B cell (primary cell): ENCODE measurements at regions not wholly inside any gene's neighbourhood (a gene's known extent, or its start where the extent isn't known, plus 50 kb on each side); places are given as distances from the start of the nearest gene placed in this dataset.

Experiments
- ATAC-seq: fragments of 200-7000 bp; cut with Tn5 transposase; one replicate; pipeline ENCODE4 v1.10.0; 2021; ENCODE audit warnings: low read depth, mild to moderate bottlenecking, moderate number of reproducible peaks, moderate library complexity
- CTCF ChIA-PET: fragments of 350-600 bp; sonication (Branson Sonifier 250); formaldehyde crosslinking; loops from one replicate; lab custom pipeline; 2021; ENCODE audit warnings: antibody characterized with exemption, inconsistent platforms; lab: Charles Lee
- POLR2A ChIA-PET: fragments of 350-600 bp; sonication (Branson Sonifier 250); formaldehyde crosslinking; loops from one replicate; lab custom pipeline; 2021; ENCODE audit warnings: antibody characterized with exemption; lab: Charles Lee
- DNase-seq: peaks from one replicate; pipeline ENCODE4 v3.0.0; 2013
- H2AFZ ChIP-seq: 2 replicates; pipeline ENCODE4 v1.6.1; 2012; ENCODE audit warnings: mild to moderate bottlenecking, low read depth, low read length; ENCODE audit not compliant: insufficient read depth, poor library complexity, severe bottlenecking
- H3K27ac ChIP-seq, 2 donors: 1 replicate in 1 of 2; 2 replicates in 1 of 2; pipeline ENCODE4 v1.5.1; 2012 to 2013; ENCODE audit warnings: low read length in 2 of 2, mild to moderate bottlenecking in 2 of 2, moderate library complexity in 1 of 2
- H3K27me3 ChIP-seq, 4 experiments: fragments of 200-600 bp in 1 of 4; sonication (generic) in 1 of 4; replicated peaks in 1 of 4; 1 replicate in 2 of 4; 2 replicates in 2 of 4; pipeline versions ENCODE4 v1.6.1 to v1.7.0; 2013 to 2016; ENCODE audit warnings: low read length in 3 of 4, mild to moderate bottlenecking in 2 of 4, mixed read lengths in 1 of 4, moderate library complexity in 1 of 4; ENCODE audit not compliant: insufficient read depth in 4 of 4, control insufficient read depth in 3 of 4; ENCODE audit errors: control extremely low read depth in 1 of 4
- H3K36me3 ChIP-seq, 2 experiments: replicated peaks in 1 of 2; 1 replicate in 1 of 2; 2 replicates in 1 of 2; pipeline versions ENCODE4 v1.6.1 to v1.7.1; 2013; ENCODE audit warnings: low read length in 1 of 2; ENCODE audit not compliant: insufficient read depth in 2 of 2, control insufficient read depth in 1 of 2; ENCODE audit errors: control extremely low read depth in 1 of 2, extremely low read depth in 1 of 2
- H3K4me1 ChIP-seq, 2 donors: fragments of 200-600 bp in 1 of 2; sonication (generic) in 1 of 2; 1 replicate in 1 of 2; 2 replicates in 1 of 2; pipeline versions ENCODE4 v1.5.1 to v1.6.1; 2013 to 2017; ENCODE audit warnings: low read length in 2 of 2; ENCODE audit not compliant: control insufficient read depth in 2 of 2, insufficient read depth in 2 of 2
- H3K4me2 ChIP-seq: replicated peaks from 2 replicates; pipeline ENCODE3; 2012; ENCODE audit warnings: mild to moderate bottlenecking, low read depth, low read length; ENCODE audit not compliant: poor library complexity, severe bottlenecking
- H3K4me3 ChIP-seq, 5 experiments: fragments of 200-600 bp in 1 of 5; sonication (generic) in 1 of 5; 1 replicate in 3 of 5; 2 replicates in 2 of 5; pipeline versions ENCODE4 v1.5.1 to v1.7.0; 2011 to 2016; ENCODE audit warnings: low read length in 4 of 5, mild to moderate bottlenecking in 4 of 5, low read depth in 2 of 5, control low read depth in 1 of 5, moderate library complexity in 1 of 5; ENCODE audit not compliant: insufficient read depth in 1 of 5; ENCODE audit errors: control extremely low read depth in 1 of 5, extremely low read depth in 1 of 5
- H3K79me2 ChIP-seq: fragments of 200-600 bp; sonication (generic); one replicate; pipeline ENCODE4 v1.6.0; 2016; ENCODE audit warnings: low read length; ENCODE audit not compliant: control insufficient read depth, insufficient read depth
- H3K9ac ChIP-seq: fragments of 200-600 bp; sonication (generic); 2 replicates; pipeline ENCODE4 v1.6.1; 2017; ENCODE audit warnings: mild to moderate bottlenecking, low read length, moderate library complexity
- H3K9me3 ChIP-seq, 3 donors: one replicate each; pipeline versions ENCODE4 v1.6.1 to v1.7.1; 2013; ENCODE audit warnings: low read length in 2 of 3; ENCODE audit not compliant: control insufficient read depth in 2 of 3, insufficient read depth in 1 of 3; ENCODE audit errors: control extremely low read depth in 1 of 3
- H4K20me1 ChIP-seq: 2 replicates; pipeline ENCODE4 v1.6.0; 2012; ENCODE audit warnings: mild to moderate bottlenecking, low read length; ENCODE audit not compliant: insufficient read depth, control insufficient read depth, poor library complexity, severe bottlenecking
- H3K27ac Mint-ChIP-seq: one replicate; pipeline ENCODE4 v1.8.0; 2021; ENCODE audit warnings: mixed read lengths
- H3K27me3 Mint-ChIP-seq: one replicate; pipeline ENCODE4 v1.8.0; 2021; ENCODE audit warnings: mixed read lengths
- H3K4me1 Mint-ChIP-seq: one replicate; pipeline ENCODE4 v1.8.0; 2021; ENCODE audit warnings: mixed read lengths
- H3K4me3 Mint-ChIP-seq: one replicate; pipeline ENCODE4 v1.8.0; 2021; ENCODE audit warnings: mixed read lengths
- H3K9me3 Mint-ChIP-seq: one replicate; pipeline ENCODE4 v1.8.0; 2022; ENCODE audit warnings: mixed read lengths; ENCODE audit not compliant: insufficient read depth
- EZH2 ChIP-seq: IDR thresholded peaks from 2 replicates; pipeline ENCODE4 v1.6.1; 2012; ENCODE audit warnings: borderline replicate concordance, low read depth, mild to moderate bottlenecking, moderate library complexity, low read length; ENCODE audit not compliant: insufficient read depth, poor library complexity, severe bottlenecking
- WGBS: methylation state at CpG from one replicate; pipeline ENCODE4 v1.1.5; 2013; ENCODE audit warnings: missing lambda C conversion rate; ENCODE audit not compliant: insufficient coverage; 5-methylcytosine and 5-hydroxymethylcytosine counted together
- intact Hi-C: fragments of 100-400 bp; cut with micrococcal nuclease; formaldehyde crosslinking; loops from one replicate; pipeline ENCODE4 v1.10.0; 2022
- TF ChIP-seq, protein P1 (sequence below): fragments of 200-600 bp; IDR thresholded peaks from one replicate; pipeline ENCODE4 v1.8.0; 2022; ENCODE audit warnings: antibody characterized with exemption, mild to moderate bottlenecking

DNA sequence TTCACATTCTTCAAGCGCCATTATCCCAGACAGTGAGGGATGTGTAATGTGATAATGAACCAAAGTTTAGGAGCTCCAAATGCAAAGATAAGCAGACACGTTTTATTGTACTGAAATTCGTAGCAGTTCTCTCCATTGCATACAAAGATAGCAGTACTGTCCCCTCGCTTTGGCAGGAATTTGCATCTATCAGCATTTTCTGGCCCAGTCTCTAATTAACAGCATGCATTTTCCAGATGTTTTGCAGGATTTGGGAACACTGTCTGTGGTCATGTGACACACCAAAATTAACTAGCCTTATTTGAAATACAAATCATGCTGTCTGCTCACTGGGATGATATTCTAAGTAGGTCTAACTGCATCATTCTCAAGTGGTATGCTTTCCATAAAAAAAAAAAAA, 235.9 kb upstream of the TRPM3 start:
- WGBS = 53% methylated on average over 3 of the region's 4 CpGs
- H3K36me3 ChIP-seq = no peaks in the 10 kb centered on the region
- H3K27me3 ChIP-seq = no peaks in the 10 kb centered on the region
- H3K79me2 ChIP-seq = no peaks in the 10 kb centered on the region
- no peaks in the 10 kb centered on the region for H3K9me3 Mint-ChIP-seq
- no peaks in the 10 kb centered on the region for H3K4me1 Mint-ChIP-seq
- no peaks in the 10 kb centered on the region for H3K27me3 Mint-ChIP-seq
- no peak overlapping the region for H3K4me3 ChIP-seq
- no peak for TF ChIP-seq EZH2
- TF ChIP-seq, protein P1, sequence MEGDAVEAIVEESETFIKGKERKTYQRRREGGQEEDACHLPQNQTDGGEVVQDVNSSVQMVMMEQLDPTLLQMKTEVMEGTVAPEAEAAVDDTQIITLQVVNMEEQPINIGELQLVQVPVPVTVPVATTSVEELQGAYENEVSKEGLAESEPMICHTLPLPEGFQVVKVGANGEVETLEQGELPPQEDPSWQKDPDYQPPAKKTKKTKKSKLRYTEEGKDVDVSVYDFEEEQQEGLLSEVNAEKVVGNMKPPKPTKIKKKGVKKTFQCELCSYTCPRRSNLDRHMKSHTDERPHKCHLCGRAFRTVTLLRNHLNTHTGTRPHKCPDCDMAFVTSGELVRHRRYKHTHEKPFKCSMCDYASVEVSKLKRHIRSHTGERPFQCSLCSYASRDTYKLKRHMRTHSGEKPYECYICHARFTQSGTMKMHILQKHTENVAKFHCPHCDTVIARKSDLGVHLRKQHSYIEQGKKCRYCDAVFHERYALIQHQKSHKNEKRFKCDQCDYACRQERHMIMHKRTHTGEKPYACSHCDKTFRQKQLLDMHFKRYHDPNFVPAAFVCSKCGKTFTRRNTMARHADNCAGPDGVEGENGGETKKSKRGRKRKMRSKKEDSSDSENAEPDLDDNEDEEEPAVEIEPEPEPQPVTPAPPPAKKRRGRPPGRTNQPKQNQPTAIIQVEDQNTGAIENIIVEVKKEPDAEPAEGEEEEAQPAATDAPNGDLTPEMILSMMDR = no peak
- H3K4me3 Mint-ChIP-seq = no peak overlapping the region
- ATAC-seq = no peak
- CTCF ChIA-PET = no interaction called here
- no peaks in the 10 kb centered on the region for H3K4me1 ChIP-seq
- H3K27ac ChIP-seq = no peak overlapping the region
- intact Hi-C loops = no loop called here
- no peak for DNase-seq
- no peak overlapping the region for H2AFZ ChIP-seq
- H3K9ac ChIP-seq = no peak overlapping the region
- H3K27ac Mint-ChIP-seq = no peak overlapping the region
- no peaks in the 10 kb centered on the region for H4K20me1 ChIP-seq
- no peak overlapping the region for H3K4me2 ChIP-seq
- H3K9me3 ChIP-seq = no peaks in the 10 kb centered on the region
- POLR2A ChIA-PET = no interaction called here

DNA sequence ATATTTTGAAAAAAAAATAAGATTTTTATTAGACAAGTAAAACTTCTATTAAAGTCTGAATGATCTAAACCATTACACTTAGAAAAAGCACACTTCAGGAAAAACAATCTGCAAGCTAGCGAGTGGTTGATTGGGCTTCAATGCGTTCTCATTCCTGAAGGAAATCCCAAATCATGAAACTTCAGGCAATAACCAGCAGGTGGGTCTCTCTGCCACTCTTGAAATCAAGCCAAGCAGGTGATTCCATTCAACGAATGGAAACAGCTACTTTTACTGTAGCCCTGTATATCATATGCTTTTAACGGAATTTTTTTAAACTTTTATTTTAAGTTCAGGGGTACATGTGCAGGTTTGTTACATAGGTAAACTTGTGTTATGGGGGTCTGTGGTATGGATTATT, 234.5 kb upstream of the TRPM3 start:
- intact Hi-C loops = no loop called here
- Histone ChIP-seq H3K36me3 (no peaks in the 10 kb centered on the region), H4K20me1 (no peaks in the 10 kb centered on the region), H3K79me2 (no peaks in the 10 kb centered on the region), H3K27me3 (no peaks in the 10 kb centered on the region), H3K4me3 (no peak overlapping the region), H3K27ac (no peak overlapping the region), H2AFZ (no peak overlapping the region), H3K4me2 (no peak overlapping the region), H3K9ac (no peak overlapping the region), H3K9me3 (no peaks in the 10 kb centered on the region), H3K4me1 (no peaks in the 10 kb centered on the region)
- DNase-seq (no peak), ATAC-seq (no peak)
- WGBS = 86% methylated on average over 2 of the region's 4 CpGs
- no peak overlapping the region for H3K27ac Mint-ChIP-seq
- CTCF ChIA-PET = no interaction called here
- H3K4me3 Mint-ChIP-seq = no peak overlapping the region
- TF ChIP-seq, protein P1 = no peak
- TF ChIP-seq EZH2 = no peak
- H3K9me3 Mint-ChIP-seq = no peaks in the 10 kb centered on the region
- POLR2A ChIA-PET = no interaction called here
- no peaks in the 10 kb centered on the region for H3K27me3 Mint-ChIP-seq
- no peaks in the 10 kb centered on the region for H3K4me1 Mint-ChIP-seq
